OCI-LY1 (cell line): ENCODE measurements at regions not wholly inside any gene's neighbourhood (a gene's known extent, or its start where the extent isn't known, plus 50 kb on each side); places are given as distances from the start of the nearest gene placed in this dataset.

Source experiments
- EZH2 ChIP-seq: fragments of 200-600 bp; sonication (generic), shearing (Covaris generic); IDR thresholded peaks from 2 replicates; pipeline ENCODE4 v1.8.0; 2017; ENCODE audit warnings: borderline replicate concordance, mixed run types, mild to moderate bottlenecking, antibody characterized with exemption, low read length, moderate library complexity, mixed read lengths
- TF ChIP-seq, protein P1 (sequence below): fragments of 200-600 bp; sonication (generic), shearing (Covaris generic); IDR thresholded peaks from 2 replicates; pipeline ENCODE4 v1.5.1; 2017; ENCODE audit warnings: mild to moderate bottlenecking, antibody characterized with exemption, low read length, moderate library complexity, mixed read lengths

DNA sequence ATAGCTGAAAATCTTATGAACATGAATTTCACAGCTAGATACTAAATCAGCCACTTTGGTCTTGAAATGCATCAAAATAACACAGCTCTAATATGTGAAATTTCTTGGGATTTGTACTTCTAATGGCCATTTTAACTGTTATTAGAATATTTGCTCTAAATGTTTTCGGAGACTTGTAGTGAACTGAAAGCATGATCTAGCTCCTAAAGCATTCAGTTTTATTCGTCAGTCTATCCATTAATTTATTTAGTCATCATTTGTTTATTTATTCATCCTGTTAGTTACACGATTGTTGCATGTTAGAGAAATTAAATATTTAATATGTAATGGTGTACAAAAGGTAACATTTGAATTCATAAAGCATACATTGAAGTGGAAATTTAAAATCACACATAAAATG lies 1132.7 kb downstream of the SLITRK1 start:
- TF ChIP-seq, protein P1, sequence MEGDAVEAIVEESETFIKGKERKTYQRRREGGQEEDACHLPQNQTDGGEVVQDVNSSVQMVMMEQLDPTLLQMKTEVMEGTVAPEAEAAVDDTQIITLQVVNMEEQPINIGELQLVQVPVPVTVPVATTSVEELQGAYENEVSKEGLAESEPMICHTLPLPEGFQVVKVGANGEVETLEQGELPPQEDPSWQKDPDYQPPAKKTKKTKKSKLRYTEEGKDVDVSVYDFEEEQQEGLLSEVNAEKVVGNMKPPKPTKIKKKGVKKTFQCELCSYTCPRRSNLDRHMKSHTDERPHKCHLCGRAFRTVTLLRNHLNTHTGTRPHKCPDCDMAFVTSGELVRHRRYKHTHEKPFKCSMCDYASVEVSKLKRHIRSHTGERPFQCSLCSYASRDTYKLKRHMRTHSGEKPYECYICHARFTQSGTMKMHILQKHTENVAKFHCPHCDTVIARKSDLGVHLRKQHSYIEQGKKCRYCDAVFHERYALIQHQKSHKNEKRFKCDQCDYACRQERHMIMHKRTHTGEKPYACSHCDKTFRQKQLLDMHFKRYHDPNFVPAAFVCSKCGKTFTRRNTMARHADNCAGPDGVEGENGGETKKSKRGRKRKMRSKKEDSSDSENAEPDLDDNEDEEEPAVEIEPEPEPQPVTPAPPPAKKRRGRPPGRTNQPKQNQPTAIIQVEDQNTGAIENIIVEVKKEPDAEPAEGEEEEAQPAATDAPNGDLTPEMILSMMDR, result no peak
- no peak for TF ChIP-seq EZH2
